ENCODE measurements at regions not wholly inside any gene's neighbourhood (a gene's known extent, or its start where the extent isn't known, plus 50 kb on each side); places are given as distances from the start of the nearest gene placed in this dataset.

DNA sequence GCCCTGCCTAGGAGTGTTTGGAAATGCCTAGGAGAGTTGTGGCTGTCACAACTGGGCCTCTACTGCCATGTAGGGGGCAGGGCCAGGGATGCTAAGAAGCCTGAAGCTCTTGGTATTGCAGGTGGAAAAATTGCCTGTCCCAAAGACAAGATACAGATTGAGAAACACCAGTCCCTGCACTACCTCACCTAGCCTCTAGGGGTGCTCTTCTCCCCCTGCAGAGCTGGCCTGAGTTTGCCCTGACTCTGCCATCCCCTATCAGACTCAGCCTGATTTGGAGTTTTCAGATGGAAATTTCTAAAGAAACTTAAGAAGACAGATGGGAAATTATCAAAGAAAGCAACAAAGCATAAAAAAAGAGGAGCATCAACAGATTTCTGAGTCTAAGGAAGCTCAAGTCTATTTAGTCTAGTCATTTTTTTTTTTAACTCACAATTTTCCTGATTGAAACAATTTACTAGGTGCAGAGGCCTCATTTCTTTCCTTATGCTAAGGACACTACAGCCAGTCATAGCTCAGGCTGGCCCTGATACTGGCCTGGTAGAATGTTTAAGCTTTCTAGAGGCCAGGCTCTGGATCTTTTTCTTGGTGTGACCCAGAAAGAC lies 61.4 kb upstream of the LRRN2 start:
- TF ChIP-seq TEAD4 (IDR thresholded peaks at IDR 0.05), result no peak
- TF ChIP-seq, protein P1, sequence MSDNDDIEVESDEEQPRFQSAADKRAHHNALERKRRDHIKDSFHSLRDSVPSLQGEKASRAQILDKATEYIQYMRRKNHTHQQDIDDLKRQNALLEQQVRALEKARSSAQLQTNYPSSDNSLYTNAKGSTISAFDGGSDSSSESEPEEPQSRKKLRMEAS (IDR thresholded peaks at IDR 0.05), result no peak

All from Ishikawa (cell line).